ENCODE measurements at regions not wholly inside any gene's neighbourhood (a gene's known extent, or its start where the extent isn't known, plus 50 kb on each side); places are given as distances from the start of the nearest gene placed in this dataset.

- no peaks in the 10 kb centered on the region for H3K36me3 ChIP-seq (ENCODE audit: control insufficient read depth in 1 of 2, insufficient read depth in 2 of 2, low read depth in 1 of 2, low read length in 2 of 2)
- no peaks in the 10 kb centered on the region for H3K27me3 ChIP-seq (ENCODE audit: control insufficient read depth in 1 of 2, insufficient read depth in 1 of 2, low read length in 2 of 2)
- H4K8ac ChIP-seq (ENCODE audit: low read length): no peak overlapping the region
- no peaks in the 10 kb centered on the region for H3K9me3 ChIP-seq (ENCODE audit: control insufficient read depth, low read length)
- no peaks in the 10 kb centered on the region for H3K79me1 ChIP-seq (replicated peaks; ENCODE audit: low read length, poor library complexity, severe bottlenecking)
- H3K27ac ChIP-seq (ENCODE audit: low read length, poor library complexity, severe bottlenecking): no peak overlapping the region
- no peak overlapping the region for H2AFZ ChIP-seq (ENCODE audit: low read depth, low read length)
- H2BK15ac ChIP-seq (ENCODE audit: low read depth, poor library complexity, severe bottlenecking): no peak overlapping the region
- no peak overlapping the region for H2BK5ac ChIP-seq (ENCODE audit: low read depth, low read length, poor library complexity, severe bottlenecking)
- no peak overlapping the region for H2AK5ac ChIP-seq (ENCODE audit: low read length, severe bottlenecking)
- no peak overlapping the region for H2BK12ac ChIP-seq (ENCODE audit: low read length in 2 of 2)
- H3K4ac ChIP-seq (ENCODE audit: low read depth in 1 of 2, low read length in 2 of 2): no peak overlapping the region
- H2BK120ac ChIP-seq (ENCODE audit: low read depth, low read length): no peak overlapping the region
- no peak overlapping the region for H3K23ac ChIP-seq (ENCODE audit: low read length in 2 of 2)
- no CpG with 5 or more reads among the region's 1 CpG for WGBS
- H4K91ac ChIP-seq (ENCODE audit: low read length): no peak overlapping the region
- H3K4me2 ChIP-seq (ENCODE audit: low read length, poor library complexity, severe bottlenecking): no peak overlapping the region
- H3K9ac ChIP-seq (ENCODE audit: low read length): no peak overlapping the region
- H3K4me1 ChIP-seq (ENCODE audit: control insufficient read depth, insufficient read depth, low read depth, low read length): no peaks in the 10 kb centered on the region
- no peak overlapping the region for H3K4me3 ChIP-seq (ENCODE audit: insufficient read depth in 1 of 2, low read depth in 1 of 2, low read length in 2 of 2)
- DNase-seq: no peak
- H3K18ac ChIP-seq (ENCODE audit: low read depth in 1 of 2, low read length in 2 of 2): no peak overlapping the region
- no peak overlapping the region for H3K14ac ChIP-seq (ENCODE audit: low read length in 2 of 2)
These were observed 132.0 kb downstream of the FAM181B start for GRCh38 chr11:82601711-82602110.

- Histone ChIP-seq H3K4ac (ENCODE audit: low read depth in 1 of 2, low read length in 2 of 2) (no peak overlapping the region), H3K9me3 (ENCODE audit: control insufficient read depth, low read length) (no peaks in the 10 kb centered on the region), H3K27ac (ENCODE audit: low read length, poor library complexity, severe bottlenecking) (no peak overlapping the region), H4K91ac (ENCODE audit: low read length) (no peak overlapping the region), H3K36me3 (ENCODE audit: control insufficient read depth in 1 of 2, insufficient read depth in 2 of 2, low read depth in 1 of 2, low read length in 2 of 2) (no peaks in the 10 kb centered on the region), H3K18ac (ENCODE audit: low read depth in 1 of 2, low read length in 2 of 2) (no peak overlapping the region), H3K79me1 (replicated peaks; ENCODE audit: low read length, poor library complexity, severe bottlenecking) (no peaks in the 10 kb centered on the region), H3K4me3 (ENCODE audit: insufficient read depth in 1 of 2, low read depth in 1 of 2, low read length in 2 of 2) (no peak overlapping the region), H3K4me2 (ENCODE audit: low read length, poor library complexity, severe bottlenecking) (no peak overlapping the region), H2AK5ac (ENCODE audit: low read length, severe bottlenecking) (no peak overlapping the region), H2BK5ac (ENCODE audit: low read depth, low read length, poor library complexity, severe bottlenecking) (no peak overlapping the region), H3K9ac (ENCODE audit: low read length) (no peak overlapping the region), H3K4me1 (ENCODE audit: control insufficient read depth, insufficient read depth, low read depth, low read length) (no peaks in the 10 kb centered on the region), H2AFZ (ENCODE audit: low read depth, low read length) (no peak overlapping the region), H4K8ac (ENCODE audit: low read length) (no peak overlapping the region), H2BK15ac (ENCODE audit: low read depth, poor library complexity, severe bottlenecking) (no peak overlapping the region), H2BK12ac (ENCODE audit: low read length in 2 of 2) (no peak overlapping the region), H3K27me3 (ENCODE audit: control insufficient read depth in 1 of 2, insufficient read depth in 1 of 2, low read length in 2 of 2) (no peaks in the 10 kb centered on the region), H2BK120ac (ENCODE audit: low read depth, low read length) (no peak overlapping the region), H3K23ac (ENCODE audit: low read length in 2 of 2) (no peak overlapping the region), H3K14ac (ENCODE audit: low read length in 2 of 2) (no peak overlapping the region)
- 92% methylated on average over 1 of the region's 2 CpGs for WGBS
- no peak for DNase-seq
These were observed 133.8 kb downstream of the FAM181B start for GRCh38 chr11:82599836-82600235.

GRCh38 chr11:82586581-82586980 lies 147.1 kb downstream of the FAM181B start:
- Histone ChIP-seq H2BK120ac (ENCODE audit: low read depth, low read length) (no peak overlapping the region), H2BK12ac (ENCODE audit: low read length in 2 of 2) (no peak overlapping the region), H3K9me3 (ENCODE audit: control insufficient read depth, low read length) (no peaks in the 10 kb centered on the region), H4K8ac (ENCODE audit: low read length) (no peak overlapping the region), H3K27me3 (ENCODE audit: control insufficient read depth in 1 of 2, insufficient read depth in 1 of 2, low read length in 2 of 2) (no peaks in the 10 kb centered on the region), H3K14ac (ENCODE audit: low read length in 2 of 2) (no peak overlapping the region), H3K27ac (ENCODE audit: low read length, poor library complexity, severe bottlenecking) (no peak overlapping the region), H2BK5ac (ENCODE audit: low read depth, low read length, poor library complexity, severe bottlenecking) (no peak overlapping the region), H3K79me1 (replicated peaks; ENCODE audit: low read length, poor library complexity, severe bottlenecking) (no peaks in the 10 kb centered on the region), H4K91ac (ENCODE audit: low read length) (no peak overlapping the region), H2AFZ (ENCODE audit: low read depth, low read length) (no peak overlapping the region), H3K36me3 (ENCODE audit: control insufficient read depth in 1 of 2, insufficient read depth in 2 of 2, low read depth in 1 of 2, low read length in 2 of 2) (no peaks in the 10 kb centered on the region), H3K18ac (ENCODE audit: low read depth in 1 of 2, low read length in 2 of 2) (no peak overlapping the region), H3K9ac (ENCODE audit: low read length) (no peak overlapping the region), H3K4ac (ENCODE audit: low read depth in 1 of 2, low read length in 2 of 2) (no peak overlapping the region), H3K4me1 (ENCODE audit: control insufficient read depth, insufficient read depth, low read depth, low read length) (no peaks in the 10 kb centered on the region), H3K23ac (ENCODE audit: low read length in 2 of 2) (no peak overlapping the region), H2BK15ac (ENCODE audit: low read depth, poor library complexity, severe bottlenecking) (no peak overlapping the region), H3K4me3 (ENCODE audit: insufficient read depth in 1 of 2, low read depth in 1 of 2, low read length in 2 of 2) (no peak overlapping the region), H3K4me2 (ENCODE audit: low read length, poor library complexity, severe bottlenecking) (no peak overlapping the region), H2AK5ac (ENCODE audit: low read length, severe bottlenecking) (no peak overlapping the region)
- 17% methylated on average over 2 of the region's 3 CpGs for WGBS
- DNase-seq: no peak

- no peak overlapping the region for H3K4me2 ChIP-seq (ENCODE audit: low read length, poor library complexity, severe bottlenecking)
These were observed 156.4 kb downstream of the FAM181B start for GRCh38 chr11:82577246-82577645.

More at GRCh38 chr11:82577246-82577645, 156.4 kb downstream of the FAM181B start:
- Histone ChIP-seq H4K8ac (ENCODE audit: low read length) (no peak overlapping the region), H3K14ac (ENCODE audit: low read length in 2 of 2) (no peak overlapping the region), H3K23ac (ENCODE audit: low read length in 2 of 2) (no peak overlapping the region), H3K4me1 (ENCODE audit: control insufficient read depth, insufficient read depth, low read depth, low read length) (no peaks in the 10 kb centered on the region), H2BK120ac (ENCODE audit: low read depth, low read length) (no peak overlapping the region), H2BK12ac (ENCODE audit: low read length in 2 of 2) (no peak overlapping the region), H3K79me1 (replicated peaks; ENCODE audit: low read length, poor library complexity, severe bottlenecking) (no peaks in the 10 kb centered on the region), H3K9ac (ENCODE audit: low read length) (no peak overlapping the region), H3K18ac (ENCODE audit: low read depth in 1 of 2, low read length in 2 of 2) (no peak overlapping the region), H2AFZ (ENCODE audit: low read depth, low read length) (no peak overlapping the region), H3K4ac (ENCODE audit: low read depth in 1 of 2, low read length in 2 of 2) (no peak overlapping the region), H3K9me3 (ENCODE audit: control insufficient read depth, low read length) (no peaks in the 10 kb centered on the region), H2BK5ac (ENCODE audit: low read depth, low read length, poor library complexity, severe bottlenecking) (no peak overlapping the region), H3K27ac (ENCODE audit: low read length, poor library complexity, severe bottlenecking) (no peak overlapping the region), H2BK15ac (ENCODE audit: low read depth, poor library complexity, severe bottlenecking) (no peak overlapping the region), H3K4me3 (ENCODE audit: insufficient read depth in 1 of 2, low read depth in 1 of 2, low read length in 2 of 2) (no peak overlapping the region), H3K27me3 (ENCODE audit: control insufficient read depth in 1 of 2, insufficient read depth in 1 of 2, low read length in 2 of 2) (no peaks in the 10 kb centered on the region), H2AK5ac (ENCODE audit: low read length, severe bottlenecking) (no peak overlapping the region), H4K91ac (ENCODE audit: low read length) (no peak overlapping the region), H3K36me3 (ENCODE audit: control insufficient read depth in 1 of 2, insufficient read depth in 2 of 2, low read depth in 1 of 2, low read length in 2 of 2) (no peaks in the 10 kb centered on the region)
- no peak for DNase-seq
- 91% methylated on average over 4 of the region's 5 CpGs for WGBS
